K562 (cell line): ENCODE measurements at regions not wholly inside any gene's neighbourhood (a gene's known extent, or its start where the extent isn't known, plus 50 kb on each side); places are given as distances from the start of the nearest gene placed in this dataset.

Experiments
- ATAC-seq: fragments of 200-7000 bp; cut with Tn5 transposase; 3 replicates; pipeline ENCODE4 v1.9.1; 2020; ENCODE audit warnings: moderate library complexity
- BruUV-seq: library from RNA; stranded (reverse); fragments of 400-500 nt; replicated peaks from 2 replicates; lab custom pipeline; 2021; lab: Mats Ljungman, UMichigan
- CTCF ChIA-PET: fragments of 300-600 bp; formaldehyde crosslinking; extraction: SDS; loops from one replicate; lab custom pipeline; 2021; ENCODE audit warnings: low intra/inter-chr PET ratio; lab: Yijun Ruan, JAX
- POLR2A ChIA-PET: fragments of 300-600, 350-650 bp; sonication (Branson Sonifier 250); formaldehyde crosslinking; extraction: SDS; loops from one replicate; lab custom pipeline; 2021; ENCODE audit warnings: antibody characterized with exemption, inconsistent platforms; lab: Yijun Ruan, JAX
- DNase-seq, 4 experiments: peaks; one replicate each; pipeline versions ENCODE4 v3.0.0 to v3.0.0-alpha.2; 2011 to 2018; ENCODE audit warnings: low spot score in 3 of 4, mixed read lengths in 3 of 4; ENCODE audit errors: extremely low read depth in 1 of 4
- FAIRE-seq: peaks from 2 replicates; lab custom pipeline; 2011; peaks lifted over from hg19 to GRCh38; lab: Jason Lieb, UNC
- H2AFZ ChIP-seq: 2 replicates; pipeline ENCODE4 v1.6.0; 2011; ENCODE audit warnings: low read depth, low read length, control low read depth, inconsistent platforms
- H3K27ac ChIP-seq: fragments of 200-600 bp; 3 replicates; pipeline ENCODE4 v1.8.0; 2011; ENCODE audit warnings: low read depth, mild to moderate bottlenecking, control low read depth, inconsistent platforms, low read length, moderate library complexity, mixed read lengths; ENCODE audit errors: extremely low read depth
- H3K27me3 ChIP-seq, 2 experiments: fragments of 300-600 bp in 1 of 2; 2 replicates in 1 of 2; 3 replicates in 1 of 2; pipeline versions ENCODE4 v1.6.0 to v1.8.0; 2011; ENCODE audit warnings: inconsistent platforms in 2 of 2, low read length in 2 of 2, mild to moderate bottlenecking in 1 of 2, mixed read lengths in 1 of 2, moderate library complexity in 1 of 2; ENCODE audit not compliant: control insufficient read depth in 2 of 2, insufficient read depth in 2 of 2
- H3K36me3 ChIP-seq: fragments of 300-600 bp; 3 replicates; pipeline ENCODE4 v1.8.0; 2011; ENCODE audit warnings: mild to moderate bottlenecking, low read length, inconsistent platforms; ENCODE audit not compliant: control insufficient read depth, insufficient read depth
- H3K4me1 ChIP-seq, 2 experiments: fragments of 200-600 bp in 1 of 2; replicated peaks in 1 of 2; 2 replicates in 1 of 2; 3 replicates in 1 of 2; pipeline versions ENCODE4 v1.5.1 to v1.8.0; 2011; ENCODE audit warnings: inconsistent platforms in 2 of 2, low read length in 2 of 2, mild to moderate bottlenecking in 1 of 2, mixed read lengths in 1 of 2, moderate library complexity in 1 of 2; ENCODE audit not compliant: control insufficient read depth in 2 of 2, insufficient read depth in 2 of 2
- H3K4me2 ChIP-seq: 2 replicates; pipeline ENCODE4 v1.6.1; 2011; ENCODE audit warnings: low read length, control low read depth, inconsistent platforms, mixed read lengths; ENCODE audit not compliant: insufficient read depth
- H3K4me3 ChIP-seq: fragments of 200-600 bp; sonication (generic), shearing (Covaris generic); 2 replicates; pipeline ENCODE4 v1.5.1; 2016; ENCODE audit warnings: control low read depth, inconsistent platforms
- H3K79me2 ChIP-seq: fragments of 200-600 bp; 3 replicates; pipeline ENCODE4 v1.8.0; 2011; ENCODE audit warnings: low read length, inconsistent platforms; ENCODE audit not compliant: control insufficient read depth, insufficient read depth
- H3K9ac ChIP-seq, 2 experiments: 2 replicates each; pipeline versions ENCODE4 v1.6.0 to v1.6.1; 2011; ENCODE audit warnings: low read depth in 2 of 2, low read length in 2 of 2, control low read depth in 1 of 2, inconsistent platforms in 1 of 2, mild to moderate bottlenecking in 1 of 2, mixed read lengths in 1 of 2; ENCODE audit not compliant: insufficient read depth in 1 of 2
- H3K9me1 ChIP-seq: one replicate; pipeline ENCODE4 v1.6.0; 2011; ENCODE audit warnings: inconsistent platforms, mild to moderate bottlenecking, low read length, moderate library complexity; ENCODE audit not compliant: control insufficient read depth, insufficient read depth
- H3K9me3 ChIP-seq: replicated peaks from 2 replicates; pipeline ENCODE4 v1.5.1; 2011; ENCODE audit warnings: low read depth, low read length, inconsistent platforms; ENCODE audit not compliant: control insufficient read depth, insufficient read depth
- H4K20me1 ChIP-seq: replicated peaks from 2 replicates; pipeline ENCODE4 v1.6.1; 2011; ENCODE audit warnings: low read length, inconsistent platforms, mixed read lengths; ENCODE audit not compliant: control insufficient read depth, insufficient read depth
- ARID3A ChIP-seq: IDR thresholded peaks from 2 replicates; pipeline ENCODE4 v1.6.1; 2012; ENCODE audit warnings: low read depth, low read length, improper control_type of control experiment, borderline replicate concordance
- FIP1L1 ChIP-seq: fragments of 200-400 bp; formaldehyde crosslinking; IDR thresholded peaks from 2 replicates; pipeline ENCODE4 v1.6.1; 2018; ENCODE audit warnings: mild to moderate bottlenecking, low read depth, low read length; ENCODE audit not compliant: poor library complexity, severe bottlenecking
- FUS ChIP-seq: fragments of 200-400 bp; formaldehyde crosslinking; optimal IDR thresholded peaks from 2 replicates; pipeline ENCODE3; 2017; ENCODE audit warnings: low read depth, low read length
- GATAD2A ChIP-seq: fragments of 450-650 bp; IDR thresholded peaks from 2 replicates; pipeline ENCODE4 v1.6.1; 2017
- MCM3 ChIP-seq: fragments of 450-650 bp; IDR thresholded peaks from 2 replicates; pipeline ENCODE4 v1.6.1; 2016
- MXI1 ChIP-seq: IDR thresholded peaks from 2 replicates; pipeline ENCODE4 v1.6.1; 2011; ENCODE audit warnings: low read depth, mild to moderate bottlenecking, improper control_type of control experiment, low read length
- PATZ1 ChIP-seq: fragments of 250-450 bp; sonication (Bioruptor Pico); IDR thresholded peaks from 2 replicates; pipeline ENCODE4 v1.5.0; 2020; ENCODE audit warnings: mild to moderate bottlenecking, borderline replicate concordance
- PHF21A ChIP-seq: fragments of 450-650 bp; IDR thresholded peaks from 2 replicates; pipeline ENCODE4 v1.6.1; 2017; ENCODE audit warnings: low read depth, borderline replicate concordance
- POLR2H ChIP-seq: IDR thresholded peaks from 2 replicates; pipeline ENCODE4 v1.6.1; 2016; ENCODE audit warnings: missing genetic modification characterization, low read depth, mild to moderate bottlenecking, control low read depth, missing compliant biosample characterization, moderate library complexity
- RBFOX2 ChIP-seq: fragments of 200-400 bp; formaldehyde crosslinking; IDR thresholded peaks from 2 replicates; pipeline ENCODE4 v1.6.1; 2017; ENCODE audit warnings: low read depth, mild to moderate bottlenecking, low read length, moderate library complexity
- STAT6 ChIP-seq: sonication (generic); formaldehyde crosslinking; IDR thresholded peaks from 2 replicates; pipeline ENCODE4 v1.8.1; 2023; ENCODE audit warnings: mild to moderate bottlenecking, missing genetic modification reagents
- TAL1 ChIP-seq: fragments of 450-650 bp; IDR thresholded peaks from 2 replicates; pipeline ENCODE4 v1.6.1; 2016; ENCODE audit warnings: mild to moderate bottlenecking
- VEZF1 ChIP-seq: fragments of 200-800 bp; sonication (Bioruptor generic); IDR thresholded peaks from 2 replicates; pipeline ENCODE4 v1.6.1; 2017; ENCODE audit warnings: missing genetic modification characterization, missing compliant biosample characterization
- WGBS: fragments of 100-300 bp; shearing (Covaris generic); methylation state at CpG from one replicate; pipeline ENCODE4 v1.1.6; 2016; ENCODE audit warnings: low coverage, mixed read lengths; ENCODE audit not compliant: insufficient coverage; ENCODE audit errors: missing lambda C conversion rate; 5-methylcytosine and 5-hydroxymethylcytosine counted together
- in situ Hi-C: fragments of 300-500 bp; cut with MboI; formaldehyde crosslinking; loops from 4 replicates; pipeline ENCODE4 v1.15.0; 2018; ENCODE audit warnings: inconsistent platforms, mixed read lengths
- intact Hi-C: fragments of 100-400 bp; cut with micrococcal nuclease; formaldehyde crosslinking; loops from 2 replicates; pipeline ENCODE4 v1.14.2; 2022

- ChIA-PET CTCF (interaction anchor here (0.6 kb wide), 1 partner anchor 11 kb away, joined by 3 read pairs; no protein-coding TSS in a partner anchor), POLR2A (no interaction called here)
- intact Hi-C loops = loop anchor here (5.0 kb wide), 1 partner anchor 369 kb away; no protein-coding TSS in a partner anchor
- Histone ChIP-seq H4K20me1 (no peaks in the 10 kb centered on the region), H2AFZ (no peak overlapping the region), H3K4me2 (no peak overlapping the region), H3K9ac (no peak overlapping the region), H3K27ac (no peak overlapping the region), H3K36me3 (no peaks in the 10 kb centered on the region), H3K4me3 (no peak overlapping the region), H3K4me1 (peaks cover 0 to 11% of the 10 kb centered on the region in 2 experiments; a peak in 3 of 5 replicates), H3K79me2 (no peaks in the 10 kb centered on the region), H3K27me3 (no peaks in the 10 kb centered on the region), H3K9me3 (no peaks in the 10 kb centered on the region), H3K9me1 (no peaks in the 10 kb centered on the region)
- ATAC-seq = no peak
- WGBS = 0% methylated on average over 1 of the region's 1 CpG
- TF ChIP-seq GATAD2A (no peak), MXI1 (no peak), TAL1 (no peak), FIP1L1 (no peak), FUS (no peak), MCM3 (no peak), ARID3A (no peak), PHF21A (no peak), VEZF1 (CRISPR knock-in tag) (no peak), POLR2H (tag) (no peak), STAT6 (no peak), PATZ1 (CRISPR knock-in tag) (no peak), RBFOX2 (no peak)
- FAIRE-seq = no peak
- in situ Hi-C loops = no loop called here
- no TSS peak for BruUV-seq
- DNase-seq = no peak
These were observed 371.9 kb downstream of the RAD51AP2 start for GRCh38 chr2:17146358-17146757.
